Spleen (tissue), 7 donors: ENCODE measurements at regions not wholly inside any gene's neighbourhood (a gene's known extent, or its start where the extent isn't known, plus 50 kb on each side); places are given as distances from the start of the nearest gene placed in this dataset.

Experiments
- CTCF ChIP-seq, 11 experiments: fragments of 200-600 bp in 7 of 11; fragments of 450-650 bp in 4 of 11; sonication (generic) in 4 of 11; IDR thresholded peaks in 8 of 11; conservative IDR thresholded peaks in 3 of 11; 1 replicate in 7 of 11; 2 replicates in 4 of 11; pipeline versions ENCODE4 v1.4.0 to v1.8.0; 2016 to 2021; ENCODE audit warnings: antibody characterized with exemption in 11 of 11, inconsistent platforms in 4 of 11, mild to moderate bottlenecking in 1 of 11
- POLR2AphosphoS5 ChIP-seq, 3 donors: sonication (generic); formaldehyde crosslinking; IDR thresholded peaks; one replicate each; pipeline ENCODE4 v1.5.1; 2017; ENCODE audit warnings: antibody characterized with exemption in 3 of 3
- donor health status: DM: no; HTN: no; CAD: no; lungs with moderate emphysema.
- donor health status: DM: no; HTN: no; CAD: no.
- donor health status: DM: no; HTN: no; CAD: no.

- TF ChIP-seq CTCF (IDR thresholded peaks at IDR 0.05 in 8 of 11, conservative IDR thresholded peaks at IDR 0.05 in 3 of 11) (no peak), POLR2AphosphoS5 (IDR thresholded peaks at IDR 0.05) (no peak)
Observed at GRCh38 chr20:40207655-40208054, 481.4 kb downstream of the MAFB start.
